Stimulated activated CD4-positive, alpha-beta T cell treated with anti-CD3 and anti-CD28 coated beads, Interleukin-12 subunit alpha, Interleukin-12 subunit beta, amount 100 ng/mL, for 24 hours (primary cell): ENCODE measurements at regions not wholly inside any gene's neighbourhood (a gene's known extent, or its start where the extent isn't known, plus 50 kb on each side); places are given as distances from the start of the nearest gene placed in this dataset.

Experiments used
- DNase-seq, 2 experiments: peaks; one replicate each; pipeline ENCODE4 v3.0.0-alpha.2; 2020; ENCODE audit warnings: low read depth in 2 of 2

DNA sequence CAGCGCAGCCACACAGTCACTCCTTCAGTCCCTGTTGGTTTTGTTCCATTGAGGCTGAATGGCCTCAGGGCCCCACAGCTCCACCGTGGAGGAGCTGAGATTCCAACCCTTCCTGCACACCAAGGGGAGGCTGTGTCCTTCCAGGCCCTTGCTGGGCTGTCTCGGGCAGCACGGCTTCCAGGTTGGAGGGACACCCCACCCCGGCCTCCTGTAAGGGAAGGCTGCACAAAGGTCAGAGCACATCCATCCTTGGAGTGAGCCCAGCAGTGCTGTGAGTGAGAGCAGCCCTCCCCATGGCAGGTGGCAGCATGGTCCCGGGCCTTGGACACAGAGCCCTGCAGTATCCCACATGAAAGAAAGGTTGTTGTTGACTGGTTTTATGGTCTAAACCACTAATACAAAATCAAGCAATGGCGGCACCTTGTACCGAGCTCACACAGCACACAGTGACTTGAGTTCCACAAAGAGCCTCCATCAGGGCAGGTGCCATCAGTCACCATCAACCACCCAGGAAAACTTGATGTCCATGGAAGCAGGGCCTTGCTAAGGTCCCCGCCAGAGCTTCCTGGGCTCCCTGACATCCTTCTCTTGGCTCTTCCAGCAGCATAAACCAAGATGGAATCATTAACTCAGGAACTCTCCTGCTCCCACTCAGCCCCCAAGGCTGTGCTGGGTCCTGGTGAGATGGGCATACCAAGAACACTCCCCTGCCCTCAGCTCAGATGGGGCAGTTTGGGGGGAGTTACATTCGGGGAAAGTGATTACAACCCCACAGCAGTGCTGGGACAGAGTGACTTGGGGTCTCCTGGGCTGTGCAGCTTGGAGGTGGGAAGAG lies 1500.4 kb downstream of the TBC1D22A start:
- DNase-seq = no peak

DNA sequence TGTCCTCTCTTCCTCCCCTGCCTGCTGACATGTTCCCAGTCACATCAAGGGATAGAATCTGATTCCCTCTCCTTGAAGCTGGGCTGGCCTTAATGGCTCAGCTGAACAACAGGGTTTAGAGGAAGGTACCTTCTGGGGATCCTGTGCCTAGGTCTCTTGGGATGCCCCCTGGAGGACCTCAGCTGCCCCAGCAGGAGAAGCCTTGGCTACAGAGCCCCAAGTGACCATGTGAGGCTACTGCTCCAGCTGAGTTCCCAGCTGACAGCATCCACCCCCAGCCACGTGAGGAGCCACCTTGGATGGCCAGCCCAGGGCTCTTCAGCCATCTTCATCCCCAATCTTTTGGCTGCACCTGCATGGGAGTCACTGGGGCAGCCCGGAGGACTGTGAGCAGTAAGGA lies 1499.3 kb downstream of the TBC1D22A start:
- no peak for DNase-seq

GRCh38 chr22:48261048-48261621 lies 1498.7 kb downstream of the TBC1D22A start:
- DNase-seq = no peak

DNA sequence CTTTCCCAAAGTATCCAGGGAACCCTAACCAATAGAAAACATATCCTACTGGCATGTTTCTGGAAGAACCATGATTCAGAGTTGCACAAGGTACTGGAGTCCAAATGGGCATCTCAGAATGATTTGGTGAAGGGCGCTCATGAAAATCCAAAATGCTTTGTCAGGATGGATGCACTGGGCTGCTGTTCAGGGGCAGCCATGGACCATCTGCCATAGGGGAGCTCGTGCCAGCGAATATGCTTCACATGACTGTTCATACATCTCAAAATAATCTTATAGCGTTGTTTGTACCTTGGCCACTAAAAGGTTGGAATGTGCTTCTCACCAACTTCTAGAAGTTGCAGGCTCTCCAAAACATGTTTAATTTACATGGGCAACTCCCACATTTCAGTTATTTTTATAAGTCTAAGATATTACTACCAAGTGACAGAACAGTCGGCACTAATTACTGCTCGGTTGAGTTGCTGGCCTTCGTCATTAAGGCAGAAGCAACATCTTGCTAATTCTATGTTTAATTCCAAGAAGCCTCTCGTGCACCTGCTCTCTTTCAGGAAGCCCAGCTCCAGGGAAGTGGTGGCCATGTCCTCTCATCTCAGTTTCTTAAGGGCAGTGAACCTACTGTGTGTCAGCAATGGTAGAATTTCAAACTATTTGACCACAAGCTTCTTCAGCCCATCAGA lies 1497.7 kb downstream of the TBC1D22A start:
- DNase-seq = no peak

GRCh38 chr22:48258811-48259210 lies 1496.4 kb downstream of the TBC1D22A start:
- no peak for DNase-seq

GRCh38 chr22:48258064-48258701 lies 1495.7 kb downstream of the TBC1D22A start:
- DNase-seq = no peak

- no peak for DNase-seq
Measured at GRCh38 chr22:48257685-48258055, 1495.2 kb downstream of the TBC1D22A start.

DNA sequence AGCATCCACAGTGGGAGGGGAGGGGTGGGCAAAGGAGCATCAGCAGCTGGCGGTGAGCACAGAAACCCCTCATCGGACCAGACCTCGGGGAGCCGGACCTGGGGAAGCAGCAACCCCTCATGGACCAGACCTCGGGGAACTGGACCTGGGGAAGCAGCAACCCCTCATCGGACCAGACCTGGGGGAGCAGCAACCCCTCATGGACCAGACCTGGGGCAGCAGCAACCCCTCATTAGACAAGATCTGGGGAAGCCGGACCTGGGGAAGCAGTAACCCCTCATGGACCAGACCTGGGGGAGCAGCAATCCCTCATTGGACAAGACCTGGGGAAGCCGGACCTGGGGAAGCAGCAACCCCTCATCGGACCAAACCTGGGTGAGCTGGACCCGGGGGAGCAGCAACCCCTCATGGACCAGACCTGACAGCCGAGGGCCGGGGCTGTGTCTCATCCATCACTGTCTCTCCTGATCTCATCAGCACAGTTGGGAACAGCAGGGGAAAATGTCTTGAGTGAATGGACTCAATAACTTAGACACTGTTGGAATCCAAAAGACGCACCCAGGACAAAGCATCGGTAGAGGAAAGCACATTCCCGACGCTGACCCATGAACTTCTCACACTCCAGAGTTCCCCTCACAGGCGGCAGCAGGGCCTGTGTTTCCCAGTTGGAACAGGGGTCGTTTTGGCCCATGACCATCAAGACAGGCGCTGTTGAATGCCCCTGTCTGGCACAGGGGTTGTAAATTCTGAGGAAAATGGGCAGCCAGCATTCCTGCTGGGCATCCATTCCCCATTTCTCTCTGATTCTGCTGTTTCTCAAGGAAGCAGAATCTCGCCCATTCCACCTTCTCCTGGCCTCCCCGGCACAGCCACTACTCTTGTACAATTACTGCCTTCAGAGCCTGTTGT lies 1494.6 kb downstream of the TBC1D22A start:
- no peak for DNase-seq

- no peak for DNase-seq
Measured at GRCh38 chr22:48256041-48256739, 1493.7 kb downstream of the TBC1D22A start.

DNA sequence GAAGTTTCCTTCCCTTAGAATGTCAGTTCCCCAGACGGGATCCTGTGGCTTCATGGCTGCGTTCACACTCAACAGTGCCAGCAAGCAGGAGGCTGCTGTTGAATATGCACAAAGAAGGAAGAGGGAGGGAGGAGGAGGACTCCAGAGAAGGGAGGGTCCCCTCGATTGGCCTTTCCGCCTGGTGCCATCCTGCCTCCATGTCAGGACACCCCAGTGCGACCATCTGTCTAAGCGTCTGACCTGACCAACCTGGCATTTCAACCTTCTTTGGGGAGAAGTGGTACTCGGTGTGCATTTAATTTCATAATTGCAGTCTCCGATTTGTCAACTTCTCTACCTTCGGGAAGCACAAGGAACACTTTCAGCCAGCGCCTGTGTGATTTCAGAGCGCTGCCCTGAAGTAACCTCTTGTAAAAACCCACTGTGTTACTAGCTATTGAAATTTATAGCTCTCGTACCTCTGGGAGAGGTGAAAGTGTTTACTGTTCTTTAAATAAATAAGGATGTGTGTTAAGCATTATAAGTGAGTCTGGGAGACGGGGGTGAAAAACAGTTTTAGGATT lies 1491.9 kb downstream of the TBC1D22A start:
- DNase-seq = no peak

- DNase-seq = no peak
Measured at GRCh38 chr22:48253573-48253972, 1491.1 kb downstream of the TBC1D22A start.

DNA sequence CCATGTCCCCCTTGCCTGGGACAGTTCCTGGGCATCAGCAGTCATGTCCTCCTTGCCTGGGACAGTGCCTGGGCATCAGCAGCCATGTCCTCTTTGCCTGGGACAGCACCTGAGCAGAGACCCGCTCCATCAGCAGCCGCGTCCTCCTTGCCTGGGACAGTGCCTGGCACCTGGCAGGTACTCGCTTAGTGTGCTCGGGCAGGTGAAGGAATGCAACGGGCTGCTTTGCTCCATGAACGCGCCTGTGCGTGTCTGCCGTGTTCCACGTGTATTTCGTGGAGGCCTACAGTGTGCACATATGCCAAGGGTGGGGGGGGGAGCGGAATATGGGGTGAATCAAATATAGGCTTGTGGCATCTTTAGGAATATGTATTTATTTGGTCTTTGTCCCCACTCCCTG lies 1490.7 kb downstream of the TBC1D22A start:
- DNase-seq = no peak

- no peak for DNase-seq
Measured at GRCh38 chr22:48251629-48252028, 1489.2 kb downstream of the TBC1D22A start.

DNA sequence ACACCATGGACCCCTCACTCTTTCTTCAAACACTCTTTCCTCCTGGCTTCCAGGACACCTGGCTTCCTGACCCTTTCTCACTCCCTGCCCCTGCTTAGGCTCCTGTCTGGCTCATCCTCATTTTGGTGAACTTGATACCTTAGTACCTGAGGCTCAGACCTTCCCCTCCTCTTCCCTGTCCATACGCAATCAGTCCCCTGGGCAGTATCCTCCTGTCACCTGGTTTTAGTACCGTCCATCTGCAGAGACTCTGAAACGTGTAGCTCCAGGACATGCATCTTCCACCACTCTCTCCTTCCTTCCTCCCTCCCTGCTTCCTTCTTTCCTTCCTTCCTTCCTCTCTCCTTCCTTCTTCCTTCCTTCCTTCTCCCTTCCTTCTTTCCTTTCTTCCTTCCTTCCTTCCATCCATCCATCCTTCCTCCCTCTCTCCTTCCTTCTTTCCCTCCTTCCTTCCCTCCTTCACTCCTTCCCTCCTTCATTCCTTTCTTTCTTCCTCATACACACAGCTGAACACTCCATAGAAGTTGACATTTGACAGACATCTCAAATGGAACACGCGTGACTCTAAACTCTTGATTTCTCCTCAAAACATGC lies 1488.6 kb downstream of the TBC1D22A start:
- DNase-seq = no peak

GRCh38 chr22:48250286-48250895 lies 1487.9 kb downstream of the TBC1D22A start:
- no peak for DNase-seq

DNA sequence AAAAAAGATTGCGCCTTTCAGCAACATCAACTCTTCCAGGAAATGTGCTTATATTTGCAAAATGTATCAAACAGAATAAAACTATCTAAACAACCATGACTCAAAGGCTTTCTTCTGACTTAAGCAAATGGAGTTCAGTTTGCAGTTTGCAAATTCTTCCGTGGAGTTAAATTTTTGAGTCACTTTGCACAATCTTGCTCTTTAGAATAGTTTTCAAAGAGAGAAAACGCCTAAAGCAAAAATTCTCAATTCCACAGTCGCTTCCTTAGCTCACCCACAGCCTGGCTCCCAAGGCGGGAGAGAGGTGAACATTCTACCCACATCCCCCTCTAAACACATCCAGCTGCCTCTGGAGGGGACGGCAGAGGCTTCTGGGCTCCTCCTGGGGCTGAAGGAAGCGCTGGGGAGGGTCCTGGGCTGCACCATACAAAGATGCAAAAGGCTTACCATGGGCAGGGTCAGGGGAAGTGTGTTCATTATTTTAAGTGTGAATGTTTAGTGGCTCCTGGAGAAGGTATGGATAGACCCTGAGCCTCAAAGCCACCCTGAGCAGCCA lies 1487.3 kb downstream of the TBC1D22A start:
- no peak for DNase-seq

DNA sequence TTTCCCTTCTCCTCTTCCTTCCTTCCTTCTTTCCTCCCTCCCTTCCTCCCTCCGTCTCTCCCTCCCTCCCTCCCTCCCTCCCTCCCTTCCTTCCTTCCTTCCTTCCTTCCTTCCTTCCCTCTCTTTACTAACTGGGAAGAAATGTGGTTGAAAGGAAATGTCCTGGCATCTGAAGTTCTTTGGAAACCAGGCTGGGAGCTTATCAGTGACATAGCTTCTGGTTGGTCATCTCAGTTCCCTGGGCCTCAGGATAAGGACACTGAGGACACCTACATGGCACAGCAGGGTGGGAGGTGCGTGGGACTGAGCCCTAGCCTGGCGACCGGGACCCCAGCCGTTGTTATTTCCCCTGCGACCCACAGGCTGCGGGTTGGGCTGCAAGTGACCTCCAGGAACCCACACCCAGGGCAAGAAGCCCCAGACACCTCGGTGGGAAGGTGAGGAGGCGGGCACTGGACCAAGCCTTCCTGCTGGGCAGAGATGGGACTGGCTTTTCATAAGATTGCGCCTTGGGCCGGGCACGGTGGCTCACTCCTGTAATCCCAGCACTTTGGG lies 1486.5 kb downstream of the TBC1D22A start:
- DNase-seq = no peak

- no peak for DNase-seq
Measured at GRCh38 chr22:48247829-48248228, 1485.4 kb downstream of the TBC1D22A start.

DNA sequence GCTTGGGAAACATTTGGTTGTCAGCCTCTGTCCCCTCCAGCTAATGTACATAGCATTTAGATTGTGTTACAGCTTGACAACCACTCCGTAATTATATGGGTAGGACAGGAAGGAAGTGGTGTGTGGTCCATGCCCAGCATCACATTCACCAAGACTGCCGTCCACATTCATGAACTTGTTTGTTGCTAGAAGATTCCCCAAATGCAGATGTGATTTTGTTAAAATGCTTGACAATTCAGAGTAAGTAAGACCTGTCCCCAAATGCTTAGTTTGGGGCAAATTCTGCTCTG lies 1482.7 kb downstream of the TBC1D22A start:
- no peak for DNase-seq
